Lung (tissue), 11 donors: ENCODE measurements at regions not wholly inside any gene's neighbourhood (a gene's known extent, or its start where the extent isn't known, plus 50 kb on each side); places are given as distances from the start of the nearest gene placed in this dataset.

Experiments
- ATAC-seq: fragments of 200-7000 bp; cut with Tn5 transposase; one replicate; pipeline ENCODE4 v1.9.1; 2020; ENCODE audit warnings: moderate number of reproducible peaks; ENCODE audit not compliant: insufficient read depth, low FRiP score
- DNase-seq, 3 donors: peaks; one replicate each; pipeline ENCODE4 v3.0.0-alpha.2; 2013 to 2017
- H3K27ac ChIP-seq, 2 donors: one replicate each; pipeline ENCODE4 v1.5.1; 2013; ENCODE audit warnings: mild to moderate bottlenecking in 2 of 2, moderate library complexity in 2 of 2, control low read depth in 1 of 2, inconsistent platforms in 1 of 2, low read depth in 1 of 2, low read length in 1 of 2
- H3K27me3 ChIP-seq, 3 donors: one replicate each; pipeline ENCODE4 v1.5.1; 2013; ENCODE audit warnings: low read length in 2 of 3; ENCODE audit not compliant: control insufficient read depth in 3 of 3, insufficient read depth in 3 of 3
- H3K36me3 ChIP-seq, 4 donors: one replicate each; pipeline ENCODE4 v1.5.1; 2013; ENCODE audit warnings: low read length in 4 of 4, mild to moderate bottlenecking in 1 of 4, moderate library complexity in 1 of 4; ENCODE audit not compliant: control insufficient read depth in 4 of 4, insufficient read depth in 4 of 4
- H3K4me1 ChIP-seq, 5 donors: one replicate each; pipeline ENCODE4 v1.5.1; 2013; ENCODE audit warnings: low read length in 5 of 5, mild to moderate bottlenecking in 2 of 5, moderate library complexity in 1 of 5; ENCODE audit not compliant: control insufficient read depth in 5 of 5, insufficient read depth in 5 of 5
- H3K4me3 ChIP-seq: one replicate; pipeline ENCODE4 v1.5.1; 2013; ENCODE audit warnings: mild to moderate bottlenecking, control low read depth, moderate library complexity
- H3K9ac ChIP-seq, 2 donors: one replicate each; pipeline ENCODE4 v1.5.1; 2013; ENCODE audit warnings: low read length in 2 of 2, control low read depth in 1 of 2; ENCODE audit not compliant: insufficient read depth in 1 of 2
- H3K9me3 ChIP-seq, 4 donors: one replicate each; pipeline ENCODE4 v1.5.1; 2013; ENCODE audit warnings: low read length in 3 of 4, mild to moderate bottlenecking in 1 of 4, moderate library complexity in 1 of 4; ENCODE audit not compliant: control insufficient read depth in 4 of 4, insufficient read depth in 3 of 4
- WGBS, 2 donors: extraction: QIAGEN DNeasy Blood & Tissue Kit; methylation state at CpG; one replicate each; pipeline ENCODE4 v1.1.7; 2013; 5-methylcytosine and 5-hydroxymethylcytosine counted together
- TF ChIP-seq, protein P1 (sequence below): IDR thresholded peaks from 2 replicates; pipeline ENCODE4 v1.5.1; 2012; ENCODE audit warnings: mild to moderate bottlenecking; ENCODE audit errors: control extremely low read depth, extremely low read depth
- donor health status: control.
- donor health status: control.
- donor health status: Bipolar disorder and iron deficiency.
- donor health status: healthy.
- donor health status: DM: yes; HTN: yes; CAD: no.

DNA sequence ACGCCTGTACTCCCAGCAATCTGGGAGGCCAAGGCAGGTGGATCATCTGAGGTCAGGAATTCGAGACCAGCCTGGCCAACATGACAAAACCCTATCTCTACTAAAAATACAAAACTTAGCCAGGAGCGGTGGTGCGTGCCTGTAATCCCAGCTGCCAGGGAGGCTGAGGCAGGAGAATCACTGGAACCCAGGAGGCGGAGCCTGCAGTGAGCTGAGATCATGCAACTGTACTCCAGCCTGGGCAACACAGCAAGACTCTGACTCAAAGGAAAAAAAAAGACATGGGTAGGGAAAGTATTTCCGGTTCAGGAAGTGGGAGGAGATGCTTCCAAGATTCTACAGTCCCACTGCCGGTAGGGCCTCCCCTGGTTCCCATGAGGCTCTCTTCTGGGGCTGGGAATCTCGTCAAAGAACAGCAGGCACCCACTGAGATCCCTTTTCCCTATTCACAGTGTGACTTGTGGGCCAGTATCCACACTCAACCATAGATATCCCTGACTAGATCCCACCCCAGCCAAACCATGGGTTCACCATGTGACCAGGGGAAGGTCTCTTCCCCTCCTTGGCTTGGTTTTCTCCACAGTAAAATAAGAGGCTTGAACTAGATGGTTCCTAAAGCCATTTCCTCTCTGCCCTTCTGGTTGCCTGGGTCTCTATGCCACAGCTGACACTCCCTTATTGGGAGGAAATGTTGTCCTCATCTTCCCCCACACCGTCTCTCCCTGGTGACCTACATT, 443.3 kb downstream of the BUD13 start:
- Histone ChIP-seq H3K4me1 (peaks cover 0 to 2% (median 0%) of the 10 kb centered on the region in 5 donors), H3K9me3 (no peaks in the 10 kb centered on the region), H3K27me3 (no peaks in the 10 kb centered on the region), H3K36me3 (no peaks in the 10 kb centered on the region), H3K4me3 (no peak overlapping the region), H3K9ac (no peak overlapping the region), H3K27ac (no peak overlapping the region)
- ATAC-seq = no peak
- DNase-seq = no peak
- TF ChIP-seq, protein P1, sequence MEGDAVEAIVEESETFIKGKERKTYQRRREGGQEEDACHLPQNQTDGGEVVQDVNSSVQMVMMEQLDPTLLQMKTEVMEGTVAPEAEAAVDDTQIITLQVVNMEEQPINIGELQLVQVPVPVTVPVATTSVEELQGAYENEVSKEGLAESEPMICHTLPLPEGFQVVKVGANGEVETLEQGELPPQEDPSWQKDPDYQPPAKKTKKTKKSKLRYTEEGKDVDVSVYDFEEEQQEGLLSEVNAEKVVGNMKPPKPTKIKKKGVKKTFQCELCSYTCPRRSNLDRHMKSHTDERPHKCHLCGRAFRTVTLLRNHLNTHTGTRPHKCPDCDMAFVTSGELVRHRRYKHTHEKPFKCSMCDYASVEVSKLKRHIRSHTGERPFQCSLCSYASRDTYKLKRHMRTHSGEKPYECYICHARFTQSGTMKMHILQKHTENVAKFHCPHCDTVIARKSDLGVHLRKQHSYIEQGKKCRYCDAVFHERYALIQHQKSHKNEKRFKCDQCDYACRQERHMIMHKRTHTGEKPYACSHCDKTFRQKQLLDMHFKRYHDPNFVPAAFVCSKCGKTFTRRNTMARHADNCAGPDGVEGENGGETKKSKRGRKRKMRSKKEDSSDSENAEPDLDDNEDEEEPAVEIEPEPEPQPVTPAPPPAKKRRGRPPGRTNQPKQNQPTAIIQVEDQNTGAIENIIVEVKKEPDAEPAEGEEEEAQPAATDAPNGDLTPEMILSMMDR = no peak
- 78 to 83% methylated on average over 9 of the region's 9 CpGs for WGBS, 2 donors

- H3K27ac ChIP-seq = no peak overlapping the region
- WGBS, 2 donors = 81 to 89% methylated on average over 3 of the region's 3 CpGs
- H3K9me3 ChIP-seq = no peaks in the 10 kb centered on the region
- DNase-seq = no peak
- H3K36me3 ChIP-seq = no peaks in the 10 kb centered on the region
- peaks cover 0 to 2% (median 0%) of the 10 kb centered on the region in 5 donors for H3K4me1 ChIP-seq
- ATAC-seq = no peak
- no peak overlapping the region for H3K9ac ChIP-seq
- H3K4me3 ChIP-seq = no peak overlapping the region
- no peaks in the 10 kb centered on the region for H3K27me3 ChIP-seq
- TF ChIP-seq, protein P1 = no peak
Measured at GRCh38 chr11:116328851-116329250, 443.9 kb downstream of the BUD13 start.

DNA sequence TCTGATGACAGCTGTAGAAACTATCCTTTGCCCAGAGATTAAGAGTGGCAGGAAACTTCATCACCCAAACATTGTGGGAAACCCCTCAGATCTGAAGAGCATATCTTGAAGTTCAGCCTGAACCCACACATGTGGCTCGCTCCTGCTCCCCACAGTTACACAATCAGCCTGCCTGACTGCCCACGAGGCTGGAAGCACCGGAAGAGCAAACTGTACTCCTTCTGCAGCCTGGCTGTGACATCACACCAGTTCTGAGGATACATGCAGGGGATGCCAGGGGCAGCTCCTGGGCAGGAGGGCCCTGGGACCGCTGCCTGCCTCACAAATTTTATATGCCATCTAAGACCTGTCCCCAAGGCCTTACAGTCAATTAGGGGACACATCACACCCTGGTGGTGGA, 444.4 kb downstream of the BUD13 start:
- Histone ChIP-seq H3K27ac (no peak overlapping the region), H3K4me3 (no peak overlapping the region), H3K9ac (no peak overlapping the region), H3K9me3 (no peaks in the 10 kb centered on the region), H3K27me3 (no peaks in the 10 kb centered on the region), H3K4me1 (peaks cover 0 to 2% (median 0%) of the 10 kb centered on the region in 5 donors), H3K36me3 (no peaks in the 10 kb centered on the region)
- DNase-seq (no peak), ATAC-seq (no peak)
- TF ChIP-seq, protein P1 = no peak
- WGBS, 2 donors = 75 to 84% methylated on average over 4 of the region's 4 CpGs

DNA sequence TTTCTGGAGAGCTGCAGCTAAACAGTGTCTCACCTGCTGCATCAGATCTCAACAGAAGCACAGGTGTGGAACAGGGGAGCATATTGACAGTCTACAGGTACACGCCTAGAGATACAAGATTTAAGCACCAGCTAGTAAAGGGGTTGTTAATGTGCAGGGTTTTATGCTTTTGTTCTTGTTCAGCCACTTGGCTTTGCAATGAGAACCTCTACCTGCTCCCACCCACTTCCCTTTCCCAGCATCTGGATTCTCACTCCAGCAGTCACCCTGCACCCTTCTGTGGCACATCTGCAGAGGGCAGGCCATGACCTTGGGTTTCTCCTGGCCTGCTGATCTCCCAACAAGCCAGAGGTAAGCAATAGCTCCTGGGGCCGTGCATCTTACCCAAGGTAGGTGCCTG, 446.6 kb downstream of the BUD13 start:
- no peak overlapping the region for H3K27ac ChIP-seq
- no peaks in the 10 kb centered on the region for H3K27me3 ChIP-seq

More for the DNA sequence above, 446.6 kb downstream of the BUD13 start:
- ATAC-seq (no peak), DNase-seq (no peak)
- no peaks in the 10 kb centered on the region for H3K4me1 ChIP-seq
- H3K9ac ChIP-seq = no peak overlapping the region
- TF ChIP-seq, protein P1 = no peak
- H3K36me3 ChIP-seq = no peaks in the 10 kb centered on the region
- WGBS, 2 donors = 83 to 84% methylated on average over 2 of the region's 2 CpGs
- no peak overlapping the region for H3K4me3 ChIP-seq
- H3K9me3 ChIP-seq = no peaks in the 10 kb centered on the region
